ENCODE measurements at regions not wholly inside any gene's neighbourhood (a gene's known extent, or its start where the extent isn't known, plus 50 kb on each side); places are given as distances from the start of the nearest gene placed in this dataset.

DNA sequence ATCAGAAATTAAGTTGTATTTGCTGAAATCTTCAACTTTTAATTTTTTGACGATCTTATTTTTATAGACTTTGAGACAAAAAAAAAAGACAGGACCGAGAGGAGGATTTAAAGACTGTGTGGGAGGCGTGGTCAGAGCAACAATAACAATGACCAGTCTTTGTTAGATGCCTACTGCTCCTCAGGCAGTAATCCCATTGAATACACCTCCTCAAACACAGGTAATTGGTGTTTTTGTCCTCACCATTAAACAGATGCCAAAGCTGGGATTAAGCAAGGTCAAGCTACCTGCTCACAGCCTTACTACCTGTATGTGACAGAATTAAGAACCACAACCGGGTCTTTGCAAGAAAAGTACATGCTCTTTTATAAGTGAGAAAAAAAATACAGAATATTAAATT, 233.3 kb upstream of the GRAMD2B start:
- TF ChIP-seq, protein P1, sequence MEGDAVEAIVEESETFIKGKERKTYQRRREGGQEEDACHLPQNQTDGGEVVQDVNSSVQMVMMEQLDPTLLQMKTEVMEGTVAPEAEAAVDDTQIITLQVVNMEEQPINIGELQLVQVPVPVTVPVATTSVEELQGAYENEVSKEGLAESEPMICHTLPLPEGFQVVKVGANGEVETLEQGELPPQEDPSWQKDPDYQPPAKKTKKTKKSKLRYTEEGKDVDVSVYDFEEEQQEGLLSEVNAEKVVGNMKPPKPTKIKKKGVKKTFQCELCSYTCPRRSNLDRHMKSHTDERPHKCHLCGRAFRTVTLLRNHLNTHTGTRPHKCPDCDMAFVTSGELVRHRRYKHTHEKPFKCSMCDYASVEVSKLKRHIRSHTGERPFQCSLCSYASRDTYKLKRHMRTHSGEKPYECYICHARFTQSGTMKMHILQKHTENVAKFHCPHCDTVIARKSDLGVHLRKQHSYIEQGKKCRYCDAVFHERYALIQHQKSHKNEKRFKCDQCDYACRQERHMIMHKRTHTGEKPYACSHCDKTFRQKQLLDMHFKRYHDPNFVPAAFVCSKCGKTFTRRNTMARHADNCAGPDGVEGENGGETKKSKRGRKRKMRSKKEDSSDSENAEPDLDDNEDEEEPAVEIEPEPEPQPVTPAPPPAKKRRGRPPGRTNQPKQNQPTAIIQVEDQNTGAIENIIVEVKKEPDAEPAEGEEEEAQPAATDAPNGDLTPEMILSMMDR (IDR thresholded peaks at IDR 0.05), result no peak
- TF ChIP-seq EP300 (IDR thresholded peaks at IDR 0.05; ENCODE audit: low read depth), result no peak
- no peak for TF ChIP-seq POLR2AphosphoS5 (IDR thresholded peaks at IDR 0.05)
- TF ChIP-seq POLR2A (IDR thresholded peaks at IDR 0.05), result no peak
- no peak for DNase-seq
- in situ Hi-C loops (cut with MboI; ENCODE audit: low pct_ligation_motif_present in 1 of 4, low pct_unique_long_range_greater_than_20kb in 1 of 4, low sequenced_read_pairs in 3 of 4), result no loop called here
- Histone ChIP-seq H3K4me1 (no peaks in the 10 kb centered on the region), H3K9me3 (no peaks in the 10 kb centered on the region), H3K27ac (no peak overlapping the region), H3K4me3 (no peak overlapping the region), H3K27me3 (no peaks in the 10 kb centered on the region), H3K36me3 (no peaks in the 10 kb centered on the region)
- WGBS, 2 donors (ENCODE audit: low coverage in 1 of 2), result 62 to 70% methylated on average over 4 of the region's 4 CpGs
- intact Hi-C loops (cut with DNase I; ENCODE audit: low total_unique reads), result no loop called here

GRCh38 chr5:126192226-126192625, 231.0 kb upstream of the GRAMD2B start:
- Histone ChIP-seq H3K27ac (no peak overlapping the region), H3K36me3 (no peaks in the 10 kb centered on the region), H3K27me3 (no peaks in the 10 kb centered on the region), H3K9me3 (no peaks in the 10 kb centered on the region), H3K4me1 (peaks cover 0 to 7% (median 2%) of the 10 kb centered on the region in 4 donors), H3K4me3 (no peak overlapping the region)
- no peak for TF ChIP-seq POLR2A (IDR thresholded peaks at IDR 0.05)
- TF ChIP-seq POLR2AphosphoS5 (IDR thresholded peaks at IDR 0.05), result no peak
- TF ChIP-seq, protein P1 (IDR thresholded peaks at IDR 0.05), result no peak
- no peak for TF ChIP-seq EP300 (IDR thresholded peaks at IDR 0.05; ENCODE audit: low read depth)
- WGBS, 2 donors (ENCODE audit: low coverage in 1 of 2), result 88 to 93% methylated on average over 4 of the region's 4 CpGs
- in situ Hi-C loops (cut with MboI; ENCODE audit: low pct_ligation_motif_present in 1 of 4, low pct_unique_long_range_greater_than_20kb in 1 of 4, low sequenced_read_pairs in 3 of 4) (no loop called here), intact Hi-C loops (cut with DNase I; ENCODE audit: low total_unique reads) (no loop called here)
- DNase-seq, result no peak

GRCh38 chr5:126195410-126196100, 227.7 kb upstream of the GRAMD2B start:
- WGBS, 2 donors (ENCODE audit: low coverage in 1 of 2), result 61 to 65% methylated on average over 2 to 5 of the region's 5 CpGs

GRCh38 chr5:126198531-126198930, 224.7 kb upstream of the GRAMD2B start:
- intact Hi-C loops (cut with DNase I; ENCODE audit: low total_unique reads) (no loop called here), in situ Hi-C loops (cut with MboI; ENCODE audit: low pct_ligation_motif_present in 1 of 4, low pct_unique_long_range_greater_than_20kb in 1 of 4, low sequenced_read_pairs in 3 of 4) (no loop called here)
- TF ChIP-seq, protein P1 (IDR thresholded peaks at IDR 0.05), result no peak
- TF ChIP-seq POLR2AphosphoS5 (IDR thresholded peaks at IDR 0.05) (no peak), POLR2A (IDR thresholded peaks at IDR 0.05) (no peak), EP300 (IDR thresholded peaks at IDR 0.05; ENCODE audit: low read depth) (no peak)
- H3K36me3 ChIP-seq, result no peaks in the 10 kb centered on the region
- H3K9me3 ChIP-seq, result no peaks in the 10 kb centered on the region
- no peak overlapping the region for H3K4me3 ChIP-seq
- H3K4me1 ChIP-seq, result peaks cover 0 to 7% (median 2%) of the 10 kb centered on the region in 4 donors
- no peak for DNase-seq
- no peak overlapping the region for H3K27ac ChIP-seq
- no peaks in the 10 kb centered on the region for H3K27me3 ChIP-seq
- 68 to 71% methylated on average over 2 of the region's 2 CpGs for whole genome bisulfite sequencing, 2 donors (ENCODE audit: low coverage in 1 of 2)

More at GRCh38 chr5:126195410-126196100, 227.7 kb upstream of the GRAMD2B start:
- TF ChIP-seq, protein P1 (IDR thresholded peaks at IDR 0.05), result no peak
- no peak for TF ChIP-seq POLR2A (IDR thresholded peaks at IDR 0.05)
- no peaks in the 10 kb centered on the region for H3K36me3 ChIP-seq
- in situ Hi-C loops (cut with MboI; ENCODE audit: low pct_ligation_motif_present in 1 of 4, low pct_unique_long_range_greater_than_20kb in 1 of 4, low sequenced_read_pairs in 3 of 4) (no loop called here), intact Hi-C loops (cut with DNase I; ENCODE audit: low total_unique reads) (no loop called here)
- H3K27me3 ChIP-seq, result no peaks in the 10 kb centered on the region
- no peak for DNase-seq
- no peaks in the 10 kb centered on the region for H3K9me3 ChIP-seq
- no peak overlapping the region for H3K4me3 ChIP-seq
- H3K4me1 ChIP-seq, result peaks cover 0 to 7% (median 2%) of the 10 kb centered on the region in 4 donors
- no peak overlapping the region for H3K27ac ChIP-seq
